ENCODE measurements at regions not wholly inside any gene's neighbourhood (a gene's known extent, or its start where the extent isn't known, plus 50 kb on each side); places are given as distances from the start of the nearest gene placed in this dataset.

GRCh38 chr13:57992416-57992815 lies 360.9 kb downstream of the PCDH17 start:
- Histone ChIP-seq H3K4me3 (no peak overlapping the region), H4K20me1 (ENCODE audit: insufficient read depth) (no peaks in the 10 kb centered on the region), H3K27ac (no peak overlapping the region), H3K9me2 (ENCODE audit: insufficient read depth) (no peaks in the 10 kb centered on the region), H2AFZ (no peak overlapping the region), H3K9me3 (ENCODE audit: insufficient read depth, low read depth) (no peaks in the 10 kb centered on the region), H3K4me1 (replicated peaks; ENCODE audit: insufficient read depth) (no peaks in the 10 kb centered on the region), H3K79me2 (ENCODE audit: low read depth) (no peaks in the 10 kb centered on the region), H3K4me2 (no peak overlapping the region), H3F3A (ENCODE audit: insufficient read depth, low read depth) (no peaks in the 10 kb centered on the region), H3K36me3 (ENCODE audit: low read depth) (no peaks in the 10 kb centered on the region), H3K27me3 (ENCODE audit: insufficient read depth, low read depth) (no peaks in the 10 kb centered on the region)
- no TSS peak for BruUV-seq (replicated peaks)
- CTCF ChIA-PET: no interaction called here
- DNase-seq: no peak
- POLR2A ChIA-PET (ENCODE audit: unreplicated experiment): no interaction called here
- intact Hi-C loops (cut with micrococcal nuclease; ENCODE audit: unreplicated experiment): no loop called here
- TF ChIP-seq CTCF (conservative IDR thresholded peaks at IDR 0.05) (no peak), EZH2 (IDR thresholded peaks at IDR 0.05; ENCODE audit: low read depth) (no peak)

GRCh38 chr13:57996717-57997116 lies 365.2 kb downstream of the PCDH17 start:
- ChIA-PET POLR2A (ENCODE audit: unreplicated experiment) (no interaction called here), CTCF (no interaction called here)
- Histone ChIP-seq H3K9me3 (ENCODE audit: insufficient read depth, low read depth) (no peaks in the 10 kb centered on the region), H3K9me2 (ENCODE audit: insufficient read depth) (no peaks in the 10 kb centered on the region), H3K79me2 (ENCODE audit: low read depth) (no peaks in the 10 kb centered on the region), H3K4me3 (no peak overlapping the region), H3K27ac (no peak overlapping the region), H3K27me3 (ENCODE audit: insufficient read depth, low read depth) (no peaks in the 10 kb centered on the region), H2AFZ (no peak overlapping the region), H3F3A (ENCODE audit: insufficient read depth, low read depth) (no peaks in the 10 kb centered on the region), H3K4me1 (replicated peaks; ENCODE audit: insufficient read depth) (no peaks in the 10 kb centered on the region), H3K4me2 (no peak overlapping the region), H4K20me1 (ENCODE audit: insufficient read depth) (no peaks in the 10 kb centered on the region), H3K36me3 (ENCODE audit: low read depth) (no peaks in the 10 kb centered on the region)
- intact Hi-C loops (cut with micrococcal nuclease; ENCODE audit: unreplicated experiment): no loop called here
- no TSS peak for BruUV-seq (replicated peaks)
- no peak for DNase-seq
- TF ChIP-seq EZH2 (IDR thresholded peaks at IDR 0.05; ENCODE audit: low read depth) (no peak), CTCF (conservative IDR thresholded peaks at IDR 0.05) (no peak)

- Histone ChIP-seq H3F3A (ENCODE audit: insufficient read depth, low read depth) (no peaks in the 10 kb centered on the region), H3K9me3 (ENCODE audit: insufficient read depth, low read depth) (no peaks in the 10 kb centered on the region), H2AFZ (no peak overlapping the region), H3K4me1 (replicated peaks; ENCODE audit: insufficient read depth) (no peaks in the 10 kb centered on the region), H3K9me2 (ENCODE audit: insufficient read depth) (no peaks in the 10 kb centered on the region), H4K20me1 (ENCODE audit: insufficient read depth) (no peaks in the 10 kb centered on the region), H3K79me2 (ENCODE audit: low read depth) (no peaks in the 10 kb centered on the region), H3K27ac (no peak overlapping the region), H3K27me3 (ENCODE audit: insufficient read depth, low read depth) (no peaks in the 10 kb centered on the region), H3K4me2 (no peak overlapping the region), H3K4me3 (no peak overlapping the region), H3K36me3 (ENCODE audit: low read depth) (no peaks in the 10 kb centered on the region)
- BruUV-seq (replicated peaks): no TSS peak
- POLR2A ChIA-PET (ENCODE audit: unreplicated experiment): no interaction called here
- CTCF ChIA-PET: no interaction called here
- DNase-seq: no peak
- intact Hi-C loops (cut with micrococcal nuclease; ENCODE audit: unreplicated experiment): no loop called here
- no peak for TF ChIP-seq EZH2 (IDR thresholded peaks at IDR 0.05; ENCODE audit: low read depth)
- TF ChIP-seq CTCF (conservative IDR thresholded peaks at IDR 0.05): no peak
These were observed 373.2 kb downstream of the PCDH17 start for GRCh38 chr13:58004751-58005150.
